HEK293T (cell line): ENCODE measurements at regions not wholly inside any gene's neighbourhood (a gene's known extent, or its start where the extent isn't known, plus 50 kb on each side); places are given as distances from the start of the nearest gene placed in this dataset.
"Not testable (repeated sequence)": the region's sequence is repeated elsewhere in the genome, so short reads cannot be mapped to it uniquely, and the experiment has no call there.

Experiments
- CTCF ChIA-PET: fragments of 350-600 bp; formaldehyde crosslinking; extraction: SDS; loops from one replicate; lab custom pipeline; 2021; ENCODE audit warnings: antibody characterized with exemption, inconsistent platforms; lab: Yijun Ruan, JAX
- POLR2A ChIA-PET: fragments of 350-600 bp; formaldehyde crosslinking; extraction: SDS; loops from one replicate; lab custom pipeline; 2020; ENCODE audit warnings: antibody characterized with exemption, inconsistent platforms; lab: Yijun Ruan, JAX
- DNase-seq: peaks from one replicate; pipeline ENCODE4 v3.0.0; 2012; ENCODE audit warnings: mixed read lengths; ENCODE audit errors: extremely low spot score
- ARNT ChIP-seq: fragments of 450-650 bp; IDR thresholded peaks from 2 replicates; pipeline ENCODE4 v1.6.1; 2017; ENCODE audit warnings: mild to moderate bottlenecking
- BHLHE40 ChIP-seq: fragments of 450-650 bp; IDR thresholded peaks from 2 replicates; pipeline ENCODE4 v1.6.1; 2016; ENCODE audit warnings: mild to moderate bottlenecking, moderate library complexity, borderline replicate concordance
- CTBP1 ChIP-seq: fragments of 450-650 bp; IDR thresholded peaks from 2 replicates; pipeline ENCODE4 v1.6.1; 2016; ENCODE audit warnings: borderline replicate concordance
- ELF4 ChIP-seq: fragments of 450-650 bp; IDR thresholded peaks from 2 replicates; pipeline ENCODE4 v1.6.1; 2017; ENCODE audit warnings: antibody characterized with exemption
- FOXA1 ChIP-seq: fragments of 450-650 bp; IDR thresholded peaks from 2 replicates; pipeline ENCODE4 v1.6.1; 2016; ENCODE audit warnings: mild to moderate bottlenecking
- FOXK2 ChIP-seq: fragments of 450-650 bp; IDR thresholded peaks from 2 replicates; pipeline ENCODE4 v1.6.1; 2016; ENCODE audit warnings: mild to moderate bottlenecking
- FOXM1 ChIP-seq: fragments of 450-650 bp; IDR thresholded peaks from 2 replicates; pipeline ENCODE4 v1.6.1; 2017; ENCODE audit warnings: mild to moderate bottlenecking, borderline replicate concordance
- HDGF ChIP-seq: fragments of 450-650 bp; IDR thresholded peaks from 2 replicates; pipeline ENCODE4 v1.6.1; 2017; ENCODE audit warnings: antibody characterized with exemption, borderline replicate concordance
- L3MBTL2 ChIP-seq: fragments of 450-650 bp; conservative IDR thresholded peaks from 2 replicates; pipeline ENCODE4 v1.6.1; 2016; ENCODE audit warnings: mild to moderate bottlenecking
- LEF1 ChIP-seq: fragments of 450-650 bp; IDR thresholded peaks from 2 replicates; pipeline ENCODE4 v1.6.1; 2017; ENCODE audit warnings: mild to moderate bottlenecking, borderline replicate concordance
- NFRKB ChIP-seq: fragments of 450-650 bp; IDR thresholded peaks from 2 replicates; pipeline ENCODE4 v1.6.1; 2016; ENCODE audit warnings: mild to moderate bottlenecking, moderate library complexity
- SP1 ChIP-seq: fragments of 450-650 bp; IDR thresholded peaks from 2 replicates; pipeline ENCODE4 v1.6.1; 2017
- SUZ12 ChIP-seq: fragments of 450-650 bp; IDR thresholded peaks from 2 replicates; pipeline ENCODE4 v1.6.1; 2016; ENCODE audit warnings: mild to moderate bottlenecking
- TARDBP ChIP-seq: fragments of 450-650 bp; IDR thresholded peaks from 2 replicates; pipeline ENCODE4 v1.6.1; 2016
- ZNF384 ChIP-seq: fragments of 450-650 bp; IDR thresholded peaks from 2 replicates; pipeline ENCODE4 v1.6.1; 2016
- TF ChIP-seq, protein P1 (sequence below): fragments of 450-650 bp; IDR thresholded peaks from 2 replicates; pipeline ENCODE4 v1.6.1; 2016

DNA sequence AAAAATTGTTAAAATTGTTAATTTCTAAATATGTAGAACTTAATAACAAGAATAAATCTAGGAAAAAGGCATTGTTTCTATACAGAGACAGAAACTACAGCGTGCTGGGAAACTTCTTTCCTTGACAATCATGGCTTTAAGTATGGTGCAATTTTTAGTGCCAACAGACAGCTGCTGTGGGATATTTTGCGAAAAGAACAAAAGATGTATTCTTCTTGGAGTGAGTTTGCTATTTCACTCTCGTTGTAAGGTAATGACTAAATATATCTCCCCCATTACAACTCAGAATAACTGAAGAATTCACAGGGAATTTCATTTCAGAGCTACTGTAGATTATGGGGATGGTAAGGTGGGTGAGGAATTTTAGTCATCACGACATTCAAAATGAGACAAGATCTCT, 2055.0 kb upstream of the ACO1 start:
- DNase-seq: no peak
- TF ChIP-seq L3MBTL2 (no peak), FOXM1 (no peak), SP1 (no peak), LEF1 (no peak), CTBP1 (no peak)
- CTCF ChIA-PET: no interaction called here
- POLR2A ChIA-PET: no interaction called here

DNA sequence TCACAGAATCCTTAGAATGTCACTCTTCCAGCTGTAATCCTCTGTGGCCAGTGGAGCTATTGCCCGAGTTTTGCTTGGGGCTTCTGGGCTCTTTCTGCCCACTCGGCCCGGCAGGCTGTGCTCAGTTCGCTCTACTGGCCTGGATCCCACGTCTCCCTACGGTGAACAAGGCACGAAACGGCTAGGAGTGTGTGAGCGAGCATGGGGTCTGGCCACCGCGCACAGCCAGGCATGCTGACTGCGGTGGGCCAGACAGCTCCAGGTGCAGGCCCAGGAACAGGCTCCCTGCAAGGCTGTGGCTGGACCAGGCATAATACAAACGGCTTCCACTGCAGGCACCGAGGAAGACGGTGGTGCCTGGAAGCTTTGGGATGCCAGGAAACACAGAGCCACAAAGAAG, 2035.5 kb upstream of the ACO1 start:
- TF ChIP-seq ZNF384 (no peak), FOXA1 (no peak), SP1 (no peak), L3MBTL2 (no peak), BHLHE40 (no peak), TARDBP (no peak), SUZ12 (no peak), ELF4 (no peak), NFRKB (no peak), ARNT (no peak), CTBP1 (no peak)
- TF ChIP-seq, protein P1, sequence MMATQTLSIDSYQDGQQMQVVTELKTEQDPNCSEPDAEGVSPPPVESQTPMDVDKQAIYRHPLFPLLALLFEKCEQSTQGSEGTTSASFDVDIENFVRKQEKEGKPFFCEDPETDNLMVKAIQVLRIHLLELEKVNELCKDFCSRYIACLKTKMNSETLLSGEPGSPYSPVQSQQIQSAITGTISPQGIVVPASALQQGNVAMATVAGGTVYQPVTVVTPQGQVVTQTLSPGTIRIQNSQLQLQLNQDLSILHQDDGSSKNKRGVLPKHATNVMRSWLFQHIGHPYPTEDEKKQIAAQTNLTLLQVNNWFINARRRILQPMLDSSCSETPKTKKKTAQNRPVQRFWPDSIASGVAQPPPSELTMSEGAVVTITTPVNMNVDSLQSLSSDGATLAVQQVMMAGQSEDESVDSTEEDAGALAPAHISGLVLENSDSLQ: no peak
- POLR2A ChIA-PET: no interaction called here

DNA sequence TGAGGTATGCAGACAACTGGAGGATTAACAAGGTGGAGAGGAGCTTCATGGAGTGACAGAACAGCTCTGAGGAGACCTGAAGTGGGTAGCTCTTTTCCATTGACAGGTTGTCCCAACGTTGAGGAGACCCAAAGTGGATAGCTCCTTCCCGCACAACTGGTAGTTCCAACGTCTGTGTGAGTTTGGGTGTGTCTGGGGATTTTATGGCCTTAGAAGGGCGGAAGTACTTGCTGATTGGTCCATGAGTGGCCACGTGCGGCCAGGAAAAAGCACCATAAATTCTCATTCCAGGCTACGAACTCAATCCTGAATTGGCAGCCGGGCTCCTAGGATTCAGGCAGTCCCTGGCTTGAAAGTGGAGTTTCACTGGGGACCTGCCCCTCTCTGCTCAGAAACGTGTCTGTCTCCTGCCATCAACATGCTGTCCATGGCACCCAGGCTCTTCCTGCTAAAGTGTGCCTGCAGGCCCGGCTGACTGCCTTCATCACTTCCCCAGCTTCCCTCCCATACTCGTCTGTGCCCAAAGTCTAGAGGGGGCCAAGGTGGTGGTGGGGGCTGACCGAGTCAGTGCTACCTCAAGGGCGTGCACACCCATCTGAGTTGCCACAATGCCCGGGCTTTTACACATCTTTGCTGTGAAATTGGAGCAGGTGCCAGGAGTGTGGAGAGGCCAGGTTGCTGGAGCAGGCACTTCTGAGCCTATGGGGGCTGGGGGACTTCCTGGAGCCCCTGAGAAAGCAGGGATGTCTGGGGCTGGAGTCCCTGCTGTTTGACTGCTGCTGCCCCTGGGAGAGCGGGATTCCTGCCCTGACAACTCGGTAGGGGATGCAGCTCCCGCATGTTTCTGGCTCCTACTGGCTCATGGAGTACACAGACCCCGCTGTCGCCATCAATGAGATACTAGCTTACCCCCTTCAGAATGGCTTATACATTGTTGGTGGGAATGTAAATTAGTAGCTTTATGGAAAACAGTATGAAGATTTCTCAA, 2034.6 kb upstream of the ACO1 start:
- POLR2A ChIA-PET: no interaction called here
- no peak for DNase-seq
- CTCF ChIA-PET: no interaction called here
- TF ChIP-seq HDGF (no peak), FOXA1 (no peak), SP1 (no peak), LEF1 (no peak), L3MBTL2 (no peak), TARDBP (no peak), ELF4 (no peak), CTBP1 (no peak), ZNF384 (no peak), SUZ12 (no peak), FOXK2 (no peak), NFRKB (no peak), ARNT (no peak)
- TF ChIP-seq, protein P1: no peak

More for the DNA sequence above, 2035.5 kb upstream of the ACO1 start:
- DNase-seq: no peak
- CTCF ChIA-PET: no interaction called here

DNA sequence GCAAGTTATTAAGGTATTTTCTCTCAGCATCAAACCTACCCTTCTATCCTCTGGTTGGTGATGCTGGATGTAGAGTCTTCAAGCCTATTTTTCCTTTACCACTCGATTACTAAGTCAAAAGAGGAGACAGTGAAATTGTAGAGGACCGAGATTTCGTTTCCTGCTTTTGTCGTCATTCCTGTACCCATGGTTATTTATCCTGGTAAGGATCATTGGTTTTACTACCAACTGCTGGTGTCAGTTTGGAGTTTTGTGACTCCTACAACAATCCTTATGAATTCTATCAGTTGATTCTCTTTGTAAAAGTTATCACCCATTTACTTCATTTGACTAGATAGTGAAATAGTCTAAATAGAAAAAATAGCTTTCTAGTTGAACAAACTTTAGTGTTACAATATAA, 2028.2 kb upstream of the ACO1 start:
- ChIA-PET CTCF (no interaction called here), POLR2A (no interaction called here)
- DNase-seq: no peak
- no peak for TF ChIP-seq L3MBTL2
- no peak for TF ChIP-seq LEF1
- TF ChIP-seq SUZ12: no peak
- no peak for TF ChIP-seq ELF4
- no peak for TF ChIP-seq ZNF384
- TF ChIP-seq ARNT: no peak
- TF ChIP-seq TARDBP: no peak
- TF ChIP-seq, protein P1: no peak
- TF ChIP-seq FOXM1: no peak
- no peak for TF ChIP-seq FOXA1
- no peak for TF ChIP-seq FOXK2
- TF ChIP-seq NFRKB: no peak
- no peak for TF ChIP-seq SP1
- no peak for TF ChIP-seq HDGF
- no peak for TF ChIP-seq BHLHE40

DNA sequence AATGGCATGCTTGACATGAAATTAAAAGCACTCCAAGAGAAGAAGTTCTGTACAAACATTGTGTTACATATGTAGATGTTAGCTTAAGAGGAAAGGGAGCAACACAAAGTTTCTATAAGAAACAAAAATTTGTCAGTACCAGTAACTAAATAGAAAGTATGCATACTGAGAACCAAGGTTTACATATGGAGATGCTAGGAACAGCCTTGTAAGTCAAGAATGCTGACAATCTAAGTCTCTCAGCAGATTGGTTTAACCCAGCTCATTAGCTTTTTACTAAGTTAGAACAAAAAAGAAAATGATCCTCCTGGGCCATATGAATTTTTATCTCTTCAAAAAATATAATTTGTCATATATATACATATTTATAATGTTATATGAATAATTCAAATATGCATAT, 2022.1 kb upstream of the ACO1 start:
- TF ChIP-seq ARNT (no peak), NFRKB (no peak), ZNF384 (no peak), FOXM1 (no peak), FOXA1 (no peak), CTBP1 (no peak), HDGF (no peak), SP1 (no peak), FOXK2 (no peak)
- TF ChIP-seq, protein P1: no peak
- ChIA-PET CTCF (no interaction called here), POLR2A (no interaction called here)
- no peak for DNase-seq

DNA sequence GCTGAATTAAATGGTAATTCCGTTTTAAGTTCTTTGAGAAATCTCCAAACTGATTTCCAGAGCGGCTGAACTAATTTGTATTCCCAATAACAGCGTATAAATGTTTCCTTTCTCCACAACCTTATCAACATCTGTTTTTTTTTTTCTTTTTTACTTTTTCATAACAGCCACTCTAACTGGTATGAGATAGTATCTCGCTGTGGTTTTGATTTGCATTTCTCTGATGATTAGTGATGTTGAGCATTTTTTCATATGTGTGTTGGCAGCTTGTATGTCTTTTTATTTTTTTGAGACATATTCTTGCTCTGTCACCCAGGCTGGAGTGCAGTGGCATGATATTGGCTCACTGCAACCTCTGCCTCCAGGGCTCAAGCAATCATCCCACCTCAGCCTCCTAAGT, 2018.3 kb upstream of the ACO1 start:
- DNase-seq, POLR2A ChIA-PET, CTCF ChIA-PET: not testable (repeated sequence)
